Upper lobe of left lung (tissue), 6 donors: ENCODE measurements at regions not wholly inside any gene's neighbourhood (a gene's known extent, or its start where the extent isn't known, plus 50 kb on each side); places are given as distances from the start of the nearest gene placed in this dataset.

Experiments used
- ATAC-seq, 2 donors: fragments of 200-7000 bp; cut with Tn5 transposase; one replicate each; pipeline ENCODE4 v1.9.1; 2022; ENCODE audit warnings: mild to moderate bottlenecking in 2 of 2, moderate library complexity in 2 of 2; ENCODE audit not compliant: low FRiP score in 2 of 2
- DNase-seq, 2 donors: peaks; one replicate each; pipeline ENCODE4 v3.0.0-alpha.2; 2019 to 2020
- H3K27ac ChIP-seq, 4 donors: fragments of 200-600 bp; sonication (generic); one replicate each; pipeline ENCODE4 v1.5.1; 2016 to 2019
- H3K27me3 ChIP-seq, 4 donors: fragments of 200-600 bp; sonication (generic); one replicate each; pipeline ENCODE4 v1.5.1; 2017 to 2019
- H3K36me3 ChIP-seq, 4 donors: fragments of 200-600 bp; sonication (generic); one replicate each; pipeline ENCODE4 v1.5.1; 2016 to 2019
- H3K4me1 ChIP-seq, 4 donors: fragments of 200-600 bp; sonication (generic); one replicate each; pipeline ENCODE4 v1.5.1; 2018 to 2019
- H3K4me3 ChIP-seq, 4 donors: fragments of 200-600 bp; sonication (generic); one replicate each; pipeline ENCODE4 v1.5.1; 2017 to 2019; ENCODE audit warnings: mild to moderate bottlenecking in 2 of 4, moderate library complexity in 1 of 4
- H3K9me3 ChIP-seq, 4 donors: fragments of 200-600 bp; sonication (generic); one replicate each; pipeline ENCODE4 v1.5.1; 2018 to 2019
- CTCF ChIP-seq, 6 experiments: fragments of 450-650 bp in 4 of 6; fragments of 200-600 bp in 2 of 6; sonication (generic) in 2 of 6; IDR thresholded peaks; one replicate each; pipeline ENCODE4 v1.5.1; 2016 to 2019; ENCODE audit warnings: antibody characterized with exemption in 6 of 6
- EP300 ChIP-seq, 4 donors: sonication (generic); formaldehyde crosslinking; IDR thresholded peaks; one replicate each; pipeline ENCODE4 v1.5.1; 2017; ENCODE audit warnings: antibody characterized with exemption in 4 of 4, control low read depth in 2 of 4
- POLR2A ChIP-seq, 4 donors: fragments of 450-650 bp; IDR thresholded peaks; one replicate each; pipeline ENCODE4 v1.5.1; 2016 to 2017; ENCODE audit warnings: antibody characterized with exemption in 4 of 4, mild to moderate bottlenecking in 2 of 4
- POLR2AphosphoS5 ChIP-seq, 2 donors: sonication (generic); formaldehyde crosslinking; IDR thresholded peaks; one replicate each; pipeline ENCODE4 v1.5.1; 2017; ENCODE audit warnings: antibody characterized with exemption in 2 of 2
- WGBS, 2 donors: methylation state at CpG; one replicate each; pipeline ENCODE4 v1.1.5; 2017 to 2018; 5-methylcytosine and 5-hydroxymethylcytosine counted together
- donor health status: DM: no; HTN: no; CAD: no; lungs with moderate emphysema.
- donor health status: DM: no; HTN: yes; CAD: no; lungs with severe emphysema.

GRCh38 chr13:105334211-105334610, 1201.3 kb downstream of the EFNB2 start:
- H3K27ac ChIP-seq = no peak overlapping the region
- no peaks in the 10 kb centered on the region for H3K9me3 ChIP-seq
- no peaks in the 10 kb centered on the region for H3K27me3 ChIP-seq
- ATAC-seq (no peak), DNase-seq (no peak)
- 26 to 39% methylated on average over 3 of the region's 3 CpGs for WGBS, 2 donors
- peaks cover 0 to 6% (median 0%) of the 10 kb centered on the region in 4 donors for H3K4me1 ChIP-seq
- no peak overlapping the region for H3K4me3 ChIP-seq
- TF ChIP-seq POLR2AphosphoS5 (IDR thresholded peaks at IDR 0.05) (no peak), POLR2A (IDR thresholded peaks at IDR 0.05) (no peak), CTCF (IDR thresholded peaks at IDR 0.05) (no peak), EP300 (IDR thresholded peaks at IDR 0.05) (no peak)
- H3K36me3 ChIP-seq = no peaks in the 10 kb centered on the region

GRCh38 chr13:105333416-105333815, 1202.0 kb downstream of the EFNB2 start:
- WGBS, 2 donors = 96 to 97% methylated on average over 5 of the region's 5 CpGs
- TF ChIP-seq CTCF (IDR thresholded peaks at IDR 0.05) = no peak
- no peak for TF ChIP-seq POLR2AphosphoS5 (IDR thresholded peaks at IDR 0.05)
- no peak for TF ChIP-seq POLR2A (IDR thresholded peaks at IDR 0.05)
- TF ChIP-seq EP300 (IDR thresholded peaks at IDR 0.05) = no peak
- Histone ChIP-seq H3K27me3 (no peaks in the 10 kb centered on the region), H3K4me1 (peaks cover 0 to 6% (median 0%) of the 10 kb centered on the region in 4 donors), H3K9me3 (no peaks in the 10 kb centered on the region), H3K36me3 (no peaks in the 10 kb centered on the region), H3K27ac (no peak overlapping the region), H3K4me3 (no peak overlapping the region)
- no peak for ATAC-seq
- DNase-seq = no peak

- Histone ChIP-seq H3K36me3 (no peaks in the 10 kb centered on the region), H3K4me3 (no peak overlapping the region), H3K4me1 (no peaks in the 10 kb centered on the region), H3K9me3 (no peaks in the 10 kb centered on the region), H3K27ac (no peak overlapping the region), H3K27me3 (no peaks in the 10 kb centered on the region)
- ATAC-seq (no peak), DNase-seq (no peak)
- WGBS, 2 donors = 70 to 81% methylated on average over 2 of the region's 2 CpGs
- TF ChIP-seq EP300 (IDR thresholded peaks at IDR 0.05) (no peak), CTCF (IDR thresholded peaks at IDR 0.05) (no peak), POLR2AphosphoS5 (IDR thresholded peaks at IDR 0.05) (no peak), POLR2A (IDR thresholded peaks at IDR 0.05) (no peak)
Measured at GRCh38 chr13:105329359-105329758, 1206.1 kb downstream of the EFNB2 start.

GRCh38 chr13:105328212-105328611, 1207.2 kb downstream of the EFNB2 start:
- Histone ChIP-seq H3K27me3 (no peaks in the 10 kb centered on the region), H3K9me3 (no peaks in the 10 kb centered on the region), H3K4me3 (no peak overlapping the region), H3K27ac (no peak overlapping the region), H3K4me1 (no peaks in the 10 kb centered on the region), H3K36me3 (no peaks in the 10 kb centered on the region)
- ATAC-seq (no peak), DNase-seq (no peak)
- 62 to 72% methylated on average over 4 of the region's 4 CpGs for WGBS, 2 donors
- TF ChIP-seq CTCF (IDR thresholded peaks at IDR 0.05) (no peak), EP300 (IDR thresholded peaks at IDR 0.05) (no peak), POLR2AphosphoS5 (IDR thresholded peaks at IDR 0.05) (no peak), POLR2A (IDR thresholded peaks at IDR 0.05) (no peak)

- ATAC-seq (no peak), DNase-seq (no peak)
- no peaks in the 10 kb centered on the region for H3K4me1 ChIP-seq
- H3K27me3 ChIP-seq = no peaks in the 10 kb centered on the region
- no peak overlapping the region for H3K27ac ChIP-seq
- H3K4me3 ChIP-seq = no peak overlapping the region
- no peaks in the 10 kb centered on the region for H3K36me3 ChIP-seq
- no peaks in the 10 kb centered on the region for H3K9me3 ChIP-seq
- TF ChIP-seq CTCF (IDR thresholded peaks at IDR 0.05) (no peak), POLR2AphosphoS5 (IDR thresholded peaks at IDR 0.05) (no peak), EP300 (IDR thresholded peaks at IDR 0.05) (no peak), POLR2A (IDR thresholded peaks at IDR 0.05) (no peak)
- 47 to 50% methylated on average over 3 of the region's 3 CpGs for WGBS, 2 donors
Measured at GRCh38 chr13:105327581-105328126, 1207.8 kb downstream of the EFNB2 start.
